Retina (tissue), 1 donor: ENCODE measurements at regions not wholly inside any gene's neighbourhood (a gene's known extent, or its start where the extent isn't known, plus 50 kb on each side); places are given as distances from the start of the nearest gene placed in this dataset.

Experiments used
- DNase-seq: peaks from one replicate; pipeline ENCODE4 v3.0.0-alpha.2; 2016

- DNase-seq, result no peak
Observed at GRCh38 chr3:194075088-194075615, 60.8 kb upstream of the HES1 start.

GRCh38 chr3:194075802-194076460 is 60.0 kb upstream of the HES1 start:
- DNase-seq, result no peak

- no peak for DNase-seq
Observed at GRCh38 chr3:194076475-194076874, 59.5 kb upstream of the HES1 start.

- DNase-seq, result no peak
Observed at GRCh38 chr3:194077602-194078001, 58.3 kb upstream of the HES1 start.

GRCh38 chr3:194078045-194078821 is 57.7 kb upstream of the HES1 start:
- DNase-seq, result no peak

- DNase-seq, result no peak
Observed at GRCh38 chr3:194079702-194080172, 56.2 kb upstream of the HES1 start.

- no peak for DNase-seq
Observed at GRCh38 chr3:194080436-194080835, 55.5 kb upstream of the HES1 start.

- no peak for DNase-seq
Observed at GRCh38 chr3:194080913-194081800, 54.8 kb upstream of the HES1 start.

- no peak for DNase-seq
Observed at GRCh38 chr3:194081826-194082225, 54.1 kb upstream of the HES1 start.

- DNase-seq, result peak; percentile 52
Observed at GRCh38 chr3:194082743-194083636, 53.0 kb upstream of the HES1 start.

GRCh38 chr3:194083637-194084224 is 52.2 kb upstream of the HES1 start:
- DNase-seq, result no peak

- no peak for DNase-seq
Observed at GRCh38 chr3:194084284-194084683, 51.7 kb upstream of the HES1 start.
